NT2/D1 (cell line): ENCODE measurements at regions not wholly inside any gene's neighbourhood (a gene's known extent, or its start where the extent isn't known, plus 50 kb on each side); places are given as distances from the start of the nearest gene placed in this dataset.

ENCODE experiments used
- SUZ12 ChIP-seq: IDR thresholded peaks from 2 replicates; pipeline ENCODE4 v1.6.1; 2011; ENCODE audit not compliant: insufficient read length, insufficient read depth; ENCODE audit errors: extremely low read depth
- YY1 ChIP-seq: IDR thresholded peaks from 2 replicates; pipeline ENCODE4 v1.6.1; 2011; ENCODE audit not compliant: insufficient read length, insufficient read depth
- ZNF274 ChIP-seq: IDR thresholded peaks from 2 replicates; pipeline ENCODE4 v1.6.1; 2011; ENCODE audit warnings: mild to moderate bottlenecking, low read depth, low read length

DNA sequence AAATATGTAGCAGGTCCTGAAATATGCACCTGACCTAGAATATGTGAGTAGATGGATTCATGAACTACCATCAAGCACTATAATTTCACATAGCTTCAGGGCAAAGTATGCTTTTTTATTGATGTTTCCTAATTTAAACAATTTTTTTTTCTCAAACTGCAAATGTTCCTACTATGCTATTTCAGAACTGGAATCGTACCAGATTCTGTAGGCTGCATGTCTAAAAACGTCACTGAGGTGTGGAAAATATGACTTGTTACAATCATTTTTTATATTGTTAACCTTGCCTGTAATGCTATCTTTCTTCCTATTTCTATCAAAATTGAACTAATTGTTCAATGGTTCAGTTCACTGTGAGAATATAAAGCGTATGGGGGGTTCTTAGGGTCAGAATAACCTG is 78.0 kb upstream of the RERGL start:
- TF ChIP-seq YY1 (no peak), SUZ12 (no peak), ZNF274 (no peak)
